ENCODE measurements at regions not wholly inside any gene's neighbourhood (a gene's known extent, or its start where the extent isn't known, plus 50 kb on each side); places are given as distances from the start of the nearest gene placed in this dataset.
"Not testable (repeated sequence)": the region's sequence is repeated elsewhere in the genome, so short reads cannot be mapped to it uniquely, and the experiment has no call there.

- Histone ChIP-seq H3K27ac (ENCODE audit: low read depth, low read length) (no peak overlapping the region), H3K27me3 (ENCODE audit: insufficient read depth, low read length) (no peaks in the 10 kb centered on the region), H3K36me3 (ENCODE audit: insufficient read depth, low read length) (no peaks in the 10 kb centered on the region), H3K4me1 (ENCODE audit: insufficient read depth, low read length) (no peaks in the 10 kb centered on the region), H3K9ac (ENCODE audit: low read depth, low read length) (no peak overlapping the region), H3K9me3 (ENCODE audit: insufficient read depth, low read depth, low read length) (0 out of 2 replicates have a peak, but pooled peaks cover 3% of the 10 kb centered on the region), H3K4me3 (ENCODE audit: low read length) (no peak overlapping the region)
- WGBS, result 95% methylated on average over 12 of the region's 12 CpGs
These were observed 86.6 kb downstream of the SHANK2 start for GRCh38 chr11:71165771-71166170.

- 94% methylated on average over 5 of the region's 7 CpGs for WGBS
- H3K36me3 ChIP-seq (ENCODE audit: insufficient read depth, low read length), result no peaks in the 10 kb centered on the region
- 0 out of 2 replicates have a peak, but pooled peaks cover 3% of the 10 kb centered on the region for H3K9me3 ChIP-seq (ENCODE audit: insufficient read depth, low read depth, low read length)
- H3K4me1 ChIP-seq (ENCODE audit: insufficient read depth, low read length), result no peaks in the 10 kb centered on the region
- no peak overlapping the region for H3K27ac ChIP-seq (ENCODE audit: low read depth, low read length)
- H3K4me3 ChIP-seq (ENCODE audit: low read length), result no peak overlapping the region
- H3K9ac ChIP-seq (ENCODE audit: low read depth, low read length), result no peak overlapping the region
- no peaks in the 10 kb centered on the region for H3K27me3 ChIP-seq (ENCODE audit: insufficient read depth, low read length)
These were observed 87.8 kb downstream of the SHANK2 start for GRCh38 chr11:71164621-71165020.

- Histone ChIP-seq H3K9me3 (ENCODE audit: insufficient read depth, low read depth, low read length) (0 out of 2 replicates have a peak, but pooled peaks cover 3% of the 10 kb centered on the region), H3K27ac (ENCODE audit: low read depth, low read length) (no peak overlapping the region), H3K4me3 (ENCODE audit: low read length) (no peak overlapping the region), H3K27me3 (ENCODE audit: insufficient read depth, low read length) (no peaks in the 10 kb centered on the region), H3K9ac (ENCODE audit: low read depth, low read length) (no peak overlapping the region), H3K4me1 (ENCODE audit: insufficient read depth, low read length) (no peaks in the 10 kb centered on the region), H3K36me3 (ENCODE audit: insufficient read depth, low read length) (no peaks in the 10 kb centered on the region)
- WGBS, result 90% methylated on average over 4 of the region's 4 CpGs
These were observed 88.2 kb downstream of the SHANK2 start for GRCh38 chr11:71164186-71164585.

- 81% methylated on average over 3 of the region's 3 CpGs for WGBS
- Histone ChIP-seq H3K4me1 (ENCODE audit: insufficient read depth, low read length) (no peaks in the 10 kb centered on the region), H3K4me3 (ENCODE audit: low read length) (no peak overlapping the region), H3K36me3 (ENCODE audit: insufficient read depth, low read length) (no peaks in the 10 kb centered on the region), H3K27me3 (ENCODE audit: insufficient read depth, low read length) (no peaks in the 10 kb centered on the region), H3K9me3 (ENCODE audit: insufficient read depth, low read depth, low read length) (no peaks in the 10 kb centered on the region), H3K9ac (ENCODE audit: low read depth, low read length) (no peak overlapping the region), H3K27ac (ENCODE audit: low read depth, low read length) (no peak overlapping the region)
These were observed 89.0 kb downstream of the SHANK2 start for GRCh38 chr11:71163371-71163770.

- Histone ChIP-seq H3K36me3 (ENCODE audit: insufficient read depth, low read length) (no peaks in the 10 kb centered on the region), H3K9me3 (ENCODE audit: insufficient read depth, low read depth, low read length) (no peaks in the 10 kb centered on the region), H3K4me1 (ENCODE audit: insufficient read depth, low read length) (no peaks in the 10 kb centered on the region), H3K4me3 (ENCODE audit: low read length) (no peak overlapping the region), H3K27me3 (ENCODE audit: insufficient read depth, low read length) (0 out of 2 replicates have a peak, but pooled peaks cover 3% of the 10 kb centered on the region), H3K9ac (ENCODE audit: low read depth, low read length) (no peak overlapping the region), H3K27ac (ENCODE audit: low read depth, low read length) (no peak overlapping the region)
- WGBS, result 96% methylated on average over 4 of the region's 4 CpGs
These were observed 93.4 kb downstream of the SHANK2 start for GRCh38 chr11:71158936-71159335.

- not testable (repeated sequence) for H3K4me1 ChIP-seq (ENCODE audit: insufficient read depth, low read length); H3K9me3 ChIP-seq (ENCODE audit: insufficient read depth, low read depth, low read length); H3K27ac ChIP-seq (ENCODE audit: low read depth, low read length); H3K27me3 ChIP-seq (ENCODE audit: insufficient read depth, low read length); H3K9ac ChIP-seq (ENCODE audit: low read depth, low read length); H3K4me3 ChIP-seq (ENCODE audit: low read length); H3K36me3 ChIP-seq (ENCODE audit: insufficient read depth, low read length)
- 99% methylated on average over 5 of the region's 5 CpGs for WGBS
These were observed 94.7 kb downstream of the SHANK2 start for GRCh38 chr11:71157676-71158075.

GRCh38 chr11:71156301-71156700, 96.1 kb downstream of the SHANK2 start:
- peaks cover 10% of the 10 kb centered on the region for H3K4me1 ChIP-seq (ENCODE audit: insufficient read depth, low read length)
- 88% methylated on average over 6 of the region's 6 CpGs for WGBS
- H3K27me3 ChIP-seq (ENCODE audit: insufficient read depth, low read length), result peaks cover 7% of the 10 kb centered on the region; the same call in 1 of the 2 replicates
- no peaks in the 10 kb centered on the region for H3K9me3 ChIP-seq (ENCODE audit: insufficient read depth, low read depth, low read length)
- H3K27ac ChIP-seq (ENCODE audit: low read depth, low read length), result no peak overlapping the region
- H3K9ac ChIP-seq (ENCODE audit: low read depth, low read length), result no peak overlapping the region
- no peak overlapping the region for H3K4me3 ChIP-seq (ENCODE audit: low read length)
- H3K36me3 ChIP-seq (ENCODE audit: insufficient read depth, low read length), result no peaks in the 10 kb centered on the region

GRCh38 chr11:71155846-71156245, 96.5 kb downstream of the SHANK2 start:
- Histone ChIP-seq H3K4me3 (ENCODE audit: low read length) (no peak overlapping the region), H3K27me3 (ENCODE audit: insufficient read depth, low read length) (peaks cover 7% of the 10 kb centered on the region; the same call in 1 of the 2 replicates), H3K4me1 (ENCODE audit: insufficient read depth, low read length) (peaks cover 10% of the 10 kb centered on the region), H3K9ac (ENCODE audit: low read depth, low read length) (no peak overlapping the region), H3K27ac (ENCODE audit: low read depth, low read length) (no peak overlapping the region), H3K9me3 (ENCODE audit: insufficient read depth, low read depth, low read length) (no peaks in the 10 kb centered on the region), H3K36me3 (ENCODE audit: insufficient read depth, low read length) (no peaks in the 10 kb centered on the region)
- WGBS, result 90% methylated on average over 8 of the region's 8 CpGs

GRCh38 chr11:71154261-71154805, 98.0 kb downstream of the SHANK2 start:
- Histone ChIP-seq H3K9ac (ENCODE audit: low read depth, low read length) (no peak overlapping the region), H3K4me3 (ENCODE audit: low read length) (no peak overlapping the region), H3K9me3 (ENCODE audit: insufficient read depth, low read depth, low read length) (no peaks in the 10 kb centered on the region), H3K27ac (ENCODE audit: low read depth, low read length) (no peak overlapping the region), H3K36me3 (ENCODE audit: insufficient read depth, low read length) (no peaks in the 10 kb centered on the region), H3K27me3 (ENCODE audit: insufficient read depth, low read length) (peaks cover 7% of the 10 kb centered on the region; the same call in 1 of the 2 replicates), H3K4me1 (ENCODE audit: insufficient read depth, low read length) (peaks cover 10% of the 10 kb centered on the region)
- 96% methylated on average over 9 of the region's 11 CpGs for WGBS

GRCh38 chr11:71153005-71153390, 99.4 kb downstream of the SHANK2 start:
- peaks cover 7% of the 10 kb centered on the region; the same call in 1 of the 2 replicates for H3K27me3 ChIP-seq (ENCODE audit: insufficient read depth, low read length)
- 3% methylated on average over 15 of the region's 15 CpGs for WGBS
- no peaks in the 10 kb centered on the region for H3K36me3 ChIP-seq (ENCODE audit: insufficient read depth, low read length)
- no peak overlapping the region for H3K9ac ChIP-seq (ENCODE audit: low read depth, low read length)
- no peak overlapping the region for H3K27ac ChIP-seq (ENCODE audit: low read depth, low read length)
- no peaks in the 10 kb centered on the region for H3K9me3 ChIP-seq (ENCODE audit: insufficient read depth, low read depth, low read length)
- no peak overlapping the region for H3K4me3 ChIP-seq (ENCODE audit: low read length)
- peaks cover 10% of the 10 kb centered on the region for H3K4me1 ChIP-seq (ENCODE audit: insufficient read depth, low read length)

- peaks cover 10% of the 10 kb centered on the region for H3K4me1 ChIP-seq (ENCODE audit: insufficient read depth, low read length)
- not testable (repeated sequence) for H3K27me3 ChIP-seq (ENCODE audit: insufficient read depth, low read length); H3K9ac ChIP-seq (ENCODE audit: low read depth, low read length); H3K27ac ChIP-seq (ENCODE audit: low read depth, low read length); H3K4me3 ChIP-seq (ENCODE audit: low read length); H3K36me3 ChIP-seq (ENCODE audit: insufficient read depth, low read length); H3K9me3 ChIP-seq (ENCODE audit: insufficient read depth, low read depth, low read length)
- 65% methylated on average over 15 of the region's 15 CpGs for WGBS
These were observed 99.9 kb downstream of the SHANK2 start for GRCh38 chr11:71152312-71153004.

Data from HUES64 (cell line).